Cardiac fibroblast (primary cell): ENCODE measurements at regions not wholly inside any gene's neighbourhood (a gene's known extent, or its start where the extent isn't known, plus 50 kb on each side); places are given as distances from the start of the nearest gene placed in this dataset.

Experiments
- DNase-seq, 2 donors: peaks; one replicate each; pipeline versions ENCODE4 v3.0.0 to v3.0.0-alpha.2; 2010; ENCODE audit warnings: low read depth in 2 of 2
- H3K4me3 ChIP-seq, 2 donors: replicated peaks in 1 of 2; 1 replicate in 1 of 2; 2 replicates in 1 of 2; pipeline ENCODE4 v1.5.1; 2011; ENCODE audit warnings: low read depth in 2 of 2, low read length in 2 of 2, mild to moderate bottlenecking in 2 of 2, moderate library complexity in 1 of 2
- TF ChIP-seq, protein P1 (sequence below): IDR thresholded peaks from one replicate; pipeline ENCODE4 v1.5.1; 2011; ENCODE audit warnings: low read depth, mild to moderate bottlenecking, low read length, inconsistent platforms

GRCh38 chr2:20126469-20126868 is 75.0 kb upstream of the LAPTM4A start:
- H3K4me3 ChIP-seq: no peak overlapping the region
- TF ChIP-seq, protein P1, sequence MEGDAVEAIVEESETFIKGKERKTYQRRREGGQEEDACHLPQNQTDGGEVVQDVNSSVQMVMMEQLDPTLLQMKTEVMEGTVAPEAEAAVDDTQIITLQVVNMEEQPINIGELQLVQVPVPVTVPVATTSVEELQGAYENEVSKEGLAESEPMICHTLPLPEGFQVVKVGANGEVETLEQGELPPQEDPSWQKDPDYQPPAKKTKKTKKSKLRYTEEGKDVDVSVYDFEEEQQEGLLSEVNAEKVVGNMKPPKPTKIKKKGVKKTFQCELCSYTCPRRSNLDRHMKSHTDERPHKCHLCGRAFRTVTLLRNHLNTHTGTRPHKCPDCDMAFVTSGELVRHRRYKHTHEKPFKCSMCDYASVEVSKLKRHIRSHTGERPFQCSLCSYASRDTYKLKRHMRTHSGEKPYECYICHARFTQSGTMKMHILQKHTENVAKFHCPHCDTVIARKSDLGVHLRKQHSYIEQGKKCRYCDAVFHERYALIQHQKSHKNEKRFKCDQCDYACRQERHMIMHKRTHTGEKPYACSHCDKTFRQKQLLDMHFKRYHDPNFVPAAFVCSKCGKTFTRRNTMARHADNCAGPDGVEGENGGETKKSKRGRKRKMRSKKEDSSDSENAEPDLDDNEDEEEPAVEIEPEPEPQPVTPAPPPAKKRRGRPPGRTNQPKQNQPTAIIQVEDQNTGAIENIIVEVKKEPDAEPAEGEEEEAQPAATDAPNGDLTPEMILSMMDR: no peak
- no peak for DNase-seq

GRCh38 chr2:20126040-20126439 is 74.6 kb upstream of the LAPTM4A start:
- H3K4me3 ChIP-seq: no peak overlapping the region
- TF ChIP-seq, protein P1: no peak

GRCh38 chr2:20125616-20126015 is 74.2 kb upstream of the LAPTM4A start:
- H3K4me3 ChIP-seq: no peak overlapping the region
- TF ChIP-seq, protein P1: no peak

More at GRCh38 chr2:20126040-20126439, 74.6 kb upstream of the LAPTM4A start:
- DNase-seq: no peak

DNA sequence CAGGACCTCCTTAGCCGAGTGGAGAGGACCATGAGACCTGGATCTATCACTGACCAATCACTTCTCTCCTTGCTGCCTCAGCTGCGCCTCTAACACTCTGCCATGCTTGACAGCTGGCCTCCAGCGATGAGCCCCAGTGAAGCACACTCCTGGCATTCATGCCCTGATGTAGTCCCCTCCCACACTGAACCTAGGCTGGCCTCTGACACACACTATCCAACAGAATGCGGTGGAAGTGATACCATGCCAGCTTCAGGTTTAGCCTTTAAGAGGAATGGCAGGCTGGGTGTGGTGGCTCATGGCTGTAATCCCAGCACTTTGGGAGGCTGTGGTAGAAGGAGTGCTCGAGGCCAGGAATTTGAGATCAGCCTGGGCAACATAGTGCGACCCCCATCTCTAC is 73.7 kb upstream of the LAPTM4A start:
- TF ChIP-seq, protein P1: no peak
- no peak overlapping the region for H3K4me3 ChIP-seq
- no peak for DNase-seq

More at GRCh38 chr2:20125616-20126015, 74.2 kb upstream of the LAPTM4A start:
- no peak for DNase-seq

DNA sequence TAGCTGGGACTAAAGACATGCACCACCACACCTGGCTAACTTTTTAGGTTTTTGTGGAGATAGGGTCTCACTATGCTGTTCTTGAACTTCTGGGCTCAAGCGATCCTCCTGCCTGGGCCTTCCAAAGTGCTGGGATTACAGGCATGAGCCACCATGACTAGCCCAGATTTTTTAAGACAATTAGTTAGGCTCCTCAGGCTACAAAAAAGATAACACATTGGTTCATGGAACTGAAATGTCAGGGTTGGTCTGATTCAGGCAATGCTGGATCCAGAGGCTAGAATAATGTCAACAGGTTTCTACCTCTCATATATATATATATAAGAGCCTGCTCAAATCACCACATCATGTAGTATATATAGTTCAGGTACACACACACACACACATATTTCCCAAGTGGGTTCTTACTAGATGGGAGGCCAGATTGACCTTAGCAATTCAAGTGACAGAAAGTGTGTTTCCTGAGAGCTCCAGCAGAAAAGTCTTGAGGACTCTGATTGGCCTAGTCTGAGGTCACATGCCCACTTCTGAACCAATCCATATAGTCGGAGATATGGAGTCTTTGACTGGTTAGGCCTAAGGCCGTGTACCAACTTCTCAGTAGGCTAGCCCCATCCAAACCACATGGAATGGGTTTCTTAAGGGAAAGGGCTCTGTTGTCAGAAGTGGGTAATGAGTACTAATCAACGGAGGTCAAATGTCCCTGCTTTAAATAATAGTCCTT is 72.6 kb upstream of the LAPTM4A start:
- DNase-seq: no peak
- no peak overlapping the region for H3K4me3 ChIP-seq
- TF ChIP-seq, protein P1: no peak

GRCh38 chr2:20122864-20123263 is 71.4 kb upstream of the LAPTM4A start:
- DNase-seq: no peak
- no peak overlapping the region for H3K4me3 ChIP-seq
- TF ChIP-seq, protein P1: no peak
